ENCODE measurements at regions not wholly inside any gene's neighbourhood (a gene's known extent, or its start where the extent isn't known, plus 50 kb on each side); places are given as distances from the start of the nearest gene placed in this dataset.

- TF ChIP-seq CTCF (conservative IDR thresholded peaks at IDR 0.05): no peak
- no peak for TF ChIP-seq ZFX (IDR thresholded peaks at IDR 0.05)
These were observed 270.7 kb upstream of the DIO3 start for GRCh38 chr14:101290611-101291010.
